Psoas muscle (tissue), 7 donors: ENCODE measurements at regions not wholly inside any gene's neighbourhood (a gene's known extent, or its start where the extent isn't known, plus 50 kb on each side); places are given as distances from the start of the nearest gene placed in this dataset.

ENCODE experiments used
- ATAC-seq, 4 donors: fragments of 200-7000 bp; cut with Tn5 transposase; one replicate each; pipeline ENCODE4 v1.9.1; 2020; ENCODE audit warnings: moderate library complexity in 3 of 4, mild to moderate bottlenecking in 2 of 4
- DNase-seq, 2 donors: peaks; one replicate each; pipeline ENCODE4 v3.0.0-alpha.2; 2020
- H3K27ac ChIP-seq: fragments of 200-600 bp; one replicate; pipeline ENCODE4 v1.8.0; 2022
- H3K27me3 ChIP-seq, 3 donors: fragments of 200-600 bp in 1 of 3; one replicate each; pipeline versions ENCODE4 v1.6.1 to v1.8.0; 2013 to 2022; ENCODE audit warnings: low read length in 2 of 3, mild to moderate bottlenecking in 2 of 3, moderate library complexity in 1 of 3; ENCODE audit not compliant: insufficient read depth in 3 of 3
- H3K36me3 ChIP-seq, 2 donors: fragments of 200-600 bp in 1 of 2; one replicate each; pipeline versions ENCODE4 v1.6.1 to v1.8.0; 2013 to 2022; ENCODE audit warnings: low read depth in 1 of 2, mild to moderate bottlenecking in 1 of 2, moderate library complexity in 1 of 2; ENCODE audit not compliant: insufficient read depth in 1 of 2
- H3K4me1 ChIP-seq: fragments of 200-600 bp; one replicate; pipeline ENCODE4 v1.8.0; 2022
- H3K4me3 ChIP-seq: fragments of 200-600 bp; one replicate; pipeline ENCODE4 v1.8.0; 2022; ENCODE audit warnings: mild to moderate bottlenecking
- H3K9me3 ChIP-seq: fragments of 200-600 bp; one replicate; pipeline ENCODE4 v1.8.0; 2022
- CTCF ChIP-seq: fragments of 200-600 bp; IDR thresholded peaks from one replicate; pipeline ENCODE4 v1.8.0; 2022; ENCODE audit warnings: antibody characterized with exemption
- WGBS, 3 donors: extraction: QIAGEN DNeasy Blood & Tissue Kit; methylation state at CpG; one replicate each; pipeline versions ENCODE4 v1.1.6 to v1.1.7; 2013; 5-methylcytosine and 5-hydroxymethylcytosine counted together
- intact Hi-C, 2 donors: fragments of 100-400 bp; cut with DNase I; formaldehyde crosslinking; loops; one replicate each; pipeline versions ENCODE4 v1.11.0 to v1.14.2; 2022
- donor health status: healthy with polysubstance abuse.
- donor health status: DM: no; HTN: no; CAD: no; lungs with moderate emphysema.
- donor health status: Bipolar disorder and iron deficiency.
- donor health status: healthy.
- donor health status: DM: yes; HTN: yes; CAD: no.
- donor health status: DM: no; HTN: no; CAD: no.
- donor health status: DM: yes; HTN: yes; CAD: no.

DNA sequence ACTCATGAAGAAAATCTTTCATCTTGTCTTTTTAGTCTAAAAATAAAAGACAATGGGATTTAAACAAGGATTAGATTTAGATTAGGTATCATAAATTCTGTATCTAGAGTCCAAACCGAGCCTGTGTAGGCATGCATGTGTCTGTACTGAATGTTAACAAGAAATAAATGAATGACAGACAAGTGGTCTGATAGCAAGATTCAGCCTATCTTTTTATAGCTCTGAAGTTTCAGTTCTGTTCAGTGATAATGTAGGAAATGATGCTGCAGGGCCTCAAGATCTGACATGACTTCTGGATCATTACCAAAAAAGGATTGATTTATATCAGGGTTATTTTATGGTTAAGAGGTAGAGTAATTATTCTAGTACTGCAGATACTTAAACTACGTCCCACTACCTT is 137.0 kb upstream of the ATP5MC3 start:
- no peak for ATAC-seq
- H3K9me3 ChIP-seq: no peaks in the 10 kb centered on the region
- DNase-seq: no peak
- 63 to 65% (median 65%) methylated on average over 2 of the region's 2 CpGs for WGBS, 3 donors
- no peaks in the 10 kb centered on the region for H3K27me3 ChIP-seq
- H3K36me3 ChIP-seq: no peaks in the 10 kb centered on the region
- TF ChIP-seq CTCF: no peak
- H3K4me1 ChIP-seq: no peaks in the 10 kb centered on the region
- intact Hi-C loops: no loop called here
- H3K4me3 ChIP-seq: no peak overlapping the region
- no peak overlapping the region for H3K27ac ChIP-seq

- ATAC-seq (no peak), DNase-seq (no peak)
- H3K4me3 ChIP-seq: no peak overlapping the region
- TF ChIP-seq CTCF: no peak
- H3K9me3 ChIP-seq: no peaks in the 10 kb centered on the region
- H3K27me3 ChIP-seq: no peaks in the 10 kb centered on the region
- H3K27ac ChIP-seq: no peak overlapping the region
- no peaks in the 10 kb centered on the region for H3K36me3 ChIP-seq
- no peaks in the 10 kb centered on the region for H3K4me1 ChIP-seq
- 88 to 95% (median 92%) methylated on average over 2 of the region's 2 CpGs for WGBS, 3 donors
- intact Hi-C loops: no loop called here
Observed at GRCh38 chr2:175317751-175318150, 136.2 kb upstream of the ATP5MC3 start.

DNA sequence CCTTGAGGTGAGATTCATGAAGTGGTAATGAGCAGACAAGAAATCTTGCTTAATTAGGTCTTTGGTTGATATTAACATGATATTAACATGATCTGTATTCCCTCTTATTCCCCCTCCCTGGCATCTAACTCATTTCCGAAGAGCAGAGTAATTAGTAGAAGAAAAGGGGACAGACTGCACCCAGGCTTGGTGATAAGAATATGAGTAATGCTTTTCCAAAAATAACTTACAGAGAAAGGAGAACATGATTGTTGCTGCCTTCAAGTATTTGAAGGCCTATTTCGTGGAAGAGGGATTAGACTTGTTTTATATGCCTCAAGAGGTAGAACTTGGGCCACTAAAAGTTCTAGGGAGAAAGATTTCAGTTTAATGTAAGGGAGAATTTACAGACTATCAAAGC is 130.6 kb upstream of the ATP5MC3 start:
- H3K9me3 ChIP-seq: no peaks in the 10 kb centered on the region
- no peak for TF ChIP-seq CTCF
- H3K4me3 ChIP-seq: no peak overlapping the region
- H3K27ac ChIP-seq: no peak overlapping the region
- no peaks in the 10 kb centered on the region for H3K4me1 ChIP-seq
- WGBS, 3 donors: 50 to 66% (median 65%) methylated on average over 2 of the region's 2 CpGs
- intact Hi-C loops: no loop called here
- DNase-seq (no peak), ATAC-seq (no peak)
- H3K36me3 ChIP-seq: no peaks in the 10 kb centered on the region
- H3K27me3 ChIP-seq: no peaks in the 10 kb centered on the region

- Histone ChIP-seq H3K4me3 (no peak overlapping the region), H3K36me3 (no peaks in the 10 kb centered on the region), H3K9me3 (no peaks in the 10 kb centered on the region), H3K27me3 (no peaks in the 10 kb centered on the region), H3K4me1 (no peaks in the 10 kb centered on the region), H3K27ac (no peak overlapping the region)
- no peak for ATAC-seq
- TF ChIP-seq CTCF: no peak
- WGBS, 3 donors: 70 to 81% (median 73%) methylated on average over 1 of the region's 1 CpG
- intact Hi-C loops: no loop called here
- no peak for DNase-seq
Observed at GRCh38 chr2:175310813-175311504, 129.4 kb upstream of the ATP5MC3 start.

DNA sequence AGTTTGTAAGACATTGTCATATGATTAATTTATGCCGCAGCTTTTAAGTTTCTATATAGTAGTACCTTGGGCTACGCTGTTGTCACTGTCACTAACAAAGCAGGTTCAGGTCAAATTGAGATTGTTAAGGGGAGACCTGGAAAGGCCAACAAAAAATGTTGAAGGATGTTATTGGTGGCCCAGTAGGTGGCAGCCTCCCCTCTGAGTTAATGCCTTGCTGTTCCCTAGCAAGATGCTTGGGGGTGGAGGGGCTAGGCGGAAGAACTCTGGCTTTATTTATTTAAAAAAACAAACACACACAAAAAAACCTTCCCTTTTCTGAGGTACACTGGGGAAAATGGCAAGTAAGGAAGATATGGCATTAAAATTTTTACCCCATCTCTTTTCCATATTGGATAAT is 128.3 kb upstream of the ATP5MC3 start:
- DNase-seq (no peak), ATAC-seq (no peak)
- Histone ChIP-seq H3K36me3 (no peaks in the 10 kb centered on the region), H3K27me3 (no peaks in the 10 kb centered on the region), H3K4me1 (no peaks in the 10 kb centered on the region), H3K4me3 (no peak overlapping the region), H3K9me3 (no peaks in the 10 kb centered on the region), H3K27ac (no peak overlapping the region)
- intact Hi-C loops: no loop called here
- 43 to 46% (median 44%) methylated on average over 3 of the region's 3 CpGs for WGBS, 3 donors
- TF ChIP-seq CTCF: peak; percentile 18
